GM23338 (cell line): ENCODE measurements at regions not wholly inside any gene's neighbourhood (a gene's known extent, or its start where the extent isn't known, plus 50 kb on each side); places are given as distances from the start of the nearest gene placed in this dataset.

Experiments used
- ATAC-seq: fragments of 200-7000 bp; cut with Tn5 transposase; 3 replicates; pipeline ENCODE4 v1.9.1; 2020
- DNase-seq: peaks from one replicate; pipeline ENCODE4 v3.0.0-alpha.2; 2015; ENCODE audit warnings: low spot score
- H2AFZ ChIP-seq: fragments of 200-600 bp; sonication (generic); 2 replicates; pipeline ENCODE4 v1.8.0; 2016; ENCODE audit warnings: antibody characterized with exemption, mild to moderate bottlenecking, moderate library complexity
- H3F3A ChIP-seq: fragments of 200-600 bp; sonication (generic); replicated peaks from 2 replicates; pipeline ENCODE4 v1.8.0; 2017; ENCODE audit warnings: antibody characterized with exemption, mixed run types, low read depth
- H3K27ac ChIP-seq: fragments of 200-600 bp; sonication (generic); 2 replicates; pipeline ENCODE4 v1.6.1; 2016; ENCODE audit warnings: low read depth
- H3K27me3 ChIP-seq: fragments of 200-600 bp; sonication (generic); 2 replicates; pipeline ENCODE4 v1.8.0; 2016; ENCODE audit warnings: mild to moderate bottlenecking, mixed run types, moderate library complexity; ENCODE audit not compliant: insufficient read depth
- H3K36me3 ChIP-seq: fragments of 200-600 bp; sonication (generic); 2 replicates; pipeline ENCODE4 v1.8.0; 2016; ENCODE audit warnings: mild to moderate bottlenecking; ENCODE audit not compliant: insufficient read depth
- H3K4me1 ChIP-seq: fragments of 200-600 bp; sonication (generic); 2 replicates; pipeline ENCODE4 v1.8.0; 2016; ENCODE audit warnings: mild to moderate bottlenecking, moderate library complexity; ENCODE audit not compliant: insufficient read depth
- H3K4me2 ChIP-seq: fragments of 200-600 bp; sonication (generic); 2 replicates; pipeline ENCODE4 v1.7.1; 2017; ENCODE audit warnings: mixed run types
- H3K4me3 ChIP-seq: fragments of 200-600 bp; sonication (generic); 2 replicates; pipeline ENCODE4 v1.6.1; 2016; ENCODE audit warnings: mixed run types
- H3K79me2 ChIP-seq: fragments of 200-600 bp; sonication (generic); replicated peaks from 2 replicates; pipeline ENCODE4 v1.8.0; 2017; ENCODE audit warnings: mild to moderate bottlenecking; ENCODE audit not compliant: insufficient read depth
- H3K9me2 ChIP-seq: fragments of 200-600 bp; sonication (generic); 2 replicates; pipeline ENCODE4 v1.8.0; 2017; ENCODE audit not compliant: insufficient read depth
- H4K20me1 ChIP-seq: fragments of 200-600 bp; sonication (generic); replicated peaks from 2 replicates; pipeline ENCODE4 v1.8.0; 2017; ENCODE audit warnings: mild to moderate bottlenecking; ENCODE audit not compliant: insufficient read depth
- H3K27ac Mint-ChIP-seq: 2 replicates; pipeline ENCODE4 v1.8.0; 2020; ENCODE audit warnings: inconsistent platforms, mild to moderate bottlenecking, moderate library complexity, mixed read lengths
- H3K27me3 Mint-ChIP-seq: 3 replicates; pipeline ENCODE4 v1.8.0; 2022; ENCODE audit warnings: low read depth, mild to moderate bottlenecking, moderate library complexity, mixed read lengths, inconsistent platforms; ENCODE audit not compliant: insufficient read depth, poor library complexity
- H3K36me3 Mint-ChIP-seq: 3 replicates; pipeline ENCODE4 v1.8.0; 2021; ENCODE audit warnings: low read depth, mild to moderate bottlenecking, inconsistent platforms, moderate library complexity, mixed read lengths
- H3K4me1 Mint-ChIP-seq: 3 replicates; pipeline ENCODE4 v1.8.0; 2020; ENCODE audit warnings: mild to moderate bottlenecking, inconsistent platforms, mixed read lengths
- H3K4me3 Mint-ChIP-seq: 3 replicates; pipeline ENCODE4 v1.8.0; 2021; ENCODE audit warnings: moderate library complexity, mild to moderate bottlenecking, inconsistent platforms, mixed read lengths
- H3K9me3 Mint-ChIP-seq: 3 replicates; pipeline ENCODE4 v1.8.0; 2020; ENCODE audit warnings: moderate library complexity, mild to moderate bottlenecking, inconsistent platforms, mixed read lengths
- CTCF ChIP-seq, 2 experiments: fragments of 200-600 bp in 1 of 2; sonication (generic) in 1 of 2; conservative IDR thresholded peaks; 2 replicates each; pipeline versions ENCODE4 v1.5.1 to v1.6.1; 2016 to 2017; ENCODE audit warnings: antibody characterized with exemption in 2 of 2, low read depth in 2 of 2, mild to moderate bottlenecking in 2 of 2, moderate library complexity in 1 of 2
- EZH2 ChIP-seq: fragments of 200-600 bp; sonication (generic); IDR thresholded peaks from one replicate; pipeline ENCODE4 v1.8.0; 2017; ENCODE audit warnings: antibody characterized with exemption, mild to moderate bottlenecking, low read depth; ENCODE audit not compliant: unreplicated experiment
- EZH2phosphoT487 ChIP-seq: fragments of 200-600 bp; sonication (generic); IDR thresholded peaks from one replicate; pipeline ENCODE4 v1.8.1; 2018; ENCODE audit warnings: antibody characterized with exemption; ENCODE audit not compliant: unreplicated experiment
- JUNB ChIP-seq: IDR thresholded peaks from one replicate; pipeline ENCODE4 v1.6.1; 2016; ENCODE audit warnings: antibody characterized with exemption; ENCODE audit not compliant: unreplicated experiment
- REST ChIP-seq: IDR thresholded peaks from one replicate; pipeline ENCODE4 v1.6.1; 2018; ENCODE audit warnings: antibody characterized with exemption; ENCODE audit not compliant: unreplicated experiment

- no peaks in the 10 kb centered on the region for H3K79me2 ChIP-seq
- H3K4me2 ChIP-seq, result no peak overlapping the region
- H3K4me3 ChIP-seq, result no peak overlapping the region
- Mint-ChIP-seq H3K4me3 (no peak overlapping the region), H3K27ac (no peak overlapping the region), H3K36me3 (no peaks in the 10 kb centered on the region), H3K4me1 (no peaks in the 10 kb centered on the region), H3K27me3 (no peaks in the 10 kb centered on the region), H3K9me3 (no peaks in the 10 kb centered on the region)
- no peaks in the 10 kb centered on the region for H3F3A ChIP-seq
- ATAC-seq (no peak), DNase-seq (no peak)
- no peak for TF ChIP-seq EZH2phosphoT487
- no peak for TF ChIP-seq JUNB
- TF ChIP-seq REST, result no peak
- H3K27me3 ChIP-seq, result no peaks in the 10 kb centered on the region
- H2AFZ ChIP-seq, result no peak overlapping the region
- H3K36me3 ChIP-seq, result no peaks in the 10 kb centered on the region
- no peak overlapping the region for H3K27ac ChIP-seq
- no peaks in the 10 kb centered on the region for H4K20me1 ChIP-seq
- H3K4me1 ChIP-seq, result no peaks in the 10 kb centered on the region
- H3K9me2 ChIP-seq, result no peaks in the 10 kb centered on the region
These were observed 473.0 kb upstream of the LRRTM4 start for GRCh38 chr2:77995161-77995560.

GRCh38 chr2:77999376-77999775 lies 477.2 kb upstream of the LRRTM4 start:
- no peaks in the 10 kb centered on the region for H3K27me3 ChIP-seq
- H3K36me3 Mint-ChIP-seq, result no peaks in the 10 kb centered on the region
- H3K4me3 Mint-ChIP-seq, result no peak overlapping the region
- no peak overlapping the region for H2AFZ ChIP-seq
- H3F3A ChIP-seq, result no peaks in the 10 kb centered on the region
- H3K27ac Mint-ChIP-seq, result no peak overlapping the region
- no peak overlapping the region for H3K4me2 ChIP-seq
- H3K4me1 ChIP-seq, result no peaks in the 10 kb centered on the region
- ATAC-seq (no peak), DNase-seq (no peak)
- TF ChIP-seq EZH2 (no peak), REST (no peak), JUNB (no peak), CTCF (conservative IDR thresholded peaks at IDR 0.05; ENCODE audit: low read depth in 2 of 2) (no peak)
- no peaks in the 10 kb centered on the region for H3K27me3 Mint-ChIP-seq
- H3K27ac ChIP-seq, result no peak overlapping the region
- H3K36me3 ChIP-seq, result no peaks in the 10 kb centered on the region
- H3K9me3 Mint-ChIP-seq, result no peaks in the 10 kb centered on the region
- no peaks in the 10 kb centered on the region for H4K20me1 ChIP-seq
- no peaks in the 10 kb centered on the region for H3K4me1 Mint-ChIP-seq
- H3K9me2 ChIP-seq, result no peaks in the 10 kb centered on the region
- no peak overlapping the region for H3K4me3 ChIP-seq
- H3K79me2 ChIP-seq, result no peaks in the 10 kb centered on the region
